ENCODE measurements at regions not wholly inside any gene's neighbourhood (a gene's known extent, or its start where the extent isn't known, plus 50 kb on each side); places are given as distances from the start of the nearest gene placed in this dataset.

GRCh38 chr5:4087110-4087509, 491.5 kb downstream of the IRX1 start:
- Histone ChIP-seq H3K9me3 (ENCODE audit: control insufficient read depth, insufficient read depth, low read depth, low read length) (no peaks in the 10 kb centered on the region), H3K27ac (ENCODE audit: extremely low read depth, low read depth, low read length) (no peak overlapping the region), H3K36me3 (ENCODE audit: control insufficient read depth in 2 of 2, insufficient read depth in 1 of 2, low read length in 2 of 2) (no peaks in the 10 kb centered on the region), H3K4me1 (ENCODE audit: control insufficient read depth, insufficient read depth, low read length) (no peaks in the 10 kb centered on the region), H3K4me3 (ENCODE audit: low read depth, low read length) (no peak overlapping the region)
- TF ChIP-seq, protein P1, sequence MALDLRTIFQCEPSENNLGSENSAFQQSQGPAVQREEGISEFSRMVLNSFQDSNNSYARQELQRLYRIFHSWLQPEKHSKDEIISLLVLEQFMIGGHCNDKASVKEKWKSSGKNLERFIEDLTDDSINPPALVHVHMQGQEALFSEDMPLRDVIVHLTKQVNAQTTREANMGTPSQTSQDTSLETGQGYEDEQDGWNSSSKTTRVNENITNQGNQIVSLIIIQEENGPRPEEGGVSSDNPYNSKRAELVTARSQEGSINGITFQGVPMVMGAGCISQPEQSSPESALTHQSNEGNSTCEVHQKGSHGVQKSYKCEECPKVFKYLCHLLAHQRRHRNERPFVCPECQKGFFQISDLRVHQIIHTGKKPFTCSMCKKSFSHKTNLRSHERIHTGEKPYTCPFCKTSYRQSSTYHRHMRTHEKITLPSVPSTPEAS (tag by site-specific recombination; IDR thresholded peaks at IDR 0.05), result peak; percentile 57
- no peak for TF ChIP-seq ZBTB21 (tag by site-specific recombination; IDR thresholded peaks at IDR 0.05)
- TF ChIP-seq ZNF555 (tag by site-specific recombination; conservative IDR thresholded peaks at IDR 0.05), result no peak
- ChIA-PET POLR2A (no interaction called here), CTCF (no interaction called here)

GRCh38 chr5:4089087-4089486, 493.5 kb downstream of the IRX1 start:
- no peaks in the 10 kb centered on the region for H3K9me3 ChIP-seq (ENCODE audit: control insufficient read depth, insufficient read depth, low read depth, low read length)
- H3K4me1 ChIP-seq (ENCODE audit: control insufficient read depth, insufficient read depth, low read length), result no peaks in the 10 kb centered on the region
- H3K27ac ChIP-seq (ENCODE audit: extremely low read depth, low read depth, low read length), result no peak overlapping the region
- H3K4me3 ChIP-seq (ENCODE audit: low read depth, low read length), result no peak overlapping the region
- no peaks in the 10 kb centered on the region for H3K36me3 ChIP-seq (ENCODE audit: control insufficient read depth in 2 of 2, insufficient read depth in 1 of 2, low read length in 2 of 2)
- CTCF ChIA-PET, result interaction anchor here (0.6 kb wide), 1 partner anchor 94 kb away, joined by 3 read pairs; no protein-coding TSS in a partner anchor
- POLR2A ChIA-PET, result no interaction called here
- TF ChIP-seq ZNF138 (tag by site-specific recombination; IDR thresholded peaks at IDR 0.05; ENCODE audit: borderline replicate concordance) (no peak), ZNF600 (tag by site-specific recombination; IDR thresholded peaks at IDR 0.05) (no peak), ZNF140 (tag by site-specific recombination; IDR thresholded peaks at IDR 0.05) (no peak), OSR2 (tag by site-specific recombination; IDR thresholded peaks at IDR 0.05) (no peak), ZNF157 (tag by site-specific recombination; IDR thresholded peaks at IDR 0.05) (no peak), ZNF677 (tag by site-specific recombination; IDR thresholded peaks at IDR 0.05) (no peak), REPIN1 (tag by site-specific recombination; IDR thresholded peaks at IDR 0.05; ENCODE audit: low read depth) (no peak), ZNF664 (tag by site-specific recombination; IDR thresholded peaks at IDR 0.05) (no peak), ZNF169 (tag by site-specific recombination; IDR thresholded peaks at IDR 0.05) (no peak), ZNF768 (tag by site-specific recombination; IDR thresholded peaks at IDR 0.05) (no peak), MZF1 (tag by site-specific recombination; IDR thresholded peaks at IDR 0.05; ENCODE audit: borderline replicate concordance) (no peak)

GRCh38 chr5:4093236-4093635, 497.6 kb downstream of the IRX1 start:
- ChIA-PET CTCF (no interaction called here), POLR2A (no interaction called here)
- no peaks in the 10 kb centered on the region for H3K9me3 ChIP-seq (ENCODE audit: control insufficient read depth, insufficient read depth, low read depth, low read length)
- H3K36me3 ChIP-seq (ENCODE audit: control insufficient read depth in 2 of 2, insufficient read depth in 1 of 2, low read length in 2 of 2), result no peaks in the 10 kb centered on the region
- no peaks in the 10 kb centered on the region for H3K4me1 ChIP-seq (ENCODE audit: control insufficient read depth, insufficient read depth, low read length)
- H3K27ac ChIP-seq (ENCODE audit: extremely low read depth, low read depth, low read length), result no peak overlapping the region
- no peak for TF ChIP-seq ZNF391 (tag by site-specific recombination; IDR thresholded peaks at IDR 0.05; ENCODE audit: borderline replicate concordance, low read depth)
- TF ChIP-seq RBAK (tag by site-specific recombination; IDR thresholded peaks at IDR 0.05), result no peak
- no peak for TF ChIP-seq ZNF16 (tag by site-specific recombination; IDR thresholded peaks at IDR 0.05; ENCODE audit: low read depth)
- no peak overlapping the region for H3K4me3 ChIP-seq (ENCODE audit: low read depth, low read length)

- no peaks in the 10 kb centered on the region for H3K4me1 ChIP-seq (ENCODE audit: control insufficient read depth, insufficient read depth, low read length)
- CTCF ChIA-PET, result no interaction called here
- H3K4me3 ChIP-seq (ENCODE audit: low read depth, low read length), result no peak overlapping the region
- H3K9me3 ChIP-seq (ENCODE audit: control insufficient read depth, insufficient read depth, low read depth, low read length), result no peaks in the 10 kb centered on the region
- H3K27ac ChIP-seq (ENCODE audit: extremely low read depth, low read depth, low read length), result no peak overlapping the region
- POLR2A ChIA-PET, result no interaction called here
- no peaks in the 10 kb centered on the region for H3K36me3 ChIP-seq (ENCODE audit: control insufficient read depth in 2 of 2, insufficient read depth in 1 of 2, low read length in 2 of 2)
- TF ChIP-seq ZNF837 (tag by site-specific recombination; IDR thresholded peaks at IDR 0.05) (no peak), ZNF791 (tag by site-specific recombination; IDR thresholded peaks at IDR 0.05) (no peak), PBX3 (CRISPR knock-in tag; IDR thresholded peaks at IDR 0.05) (no peak), OSR2 (tag by site-specific recombination; IDR thresholded peaks at IDR 0.05) (no peak), ZEB2 (tag by site-specific recombination; IDR thresholded peaks at IDR 0.05) (no peak), OVOL3 (tag by site-specific recombination; IDR thresholded peaks at IDR 0.05) (no peak), ZNF16 (tag by site-specific recombination; IDR thresholded peaks at IDR 0.05; ENCODE audit: low read depth) (no peak), SP3 (tag by site-specific recombination; IDR thresholded peaks at IDR 0.05) (no peak), ZNF239 (tag by site-specific recombination; IDR thresholded peaks at IDR 0.05) (no peak), ZNF701 (tag by site-specific recombination; IDR thresholded peaks at IDR 0.05) (no peak)
- TF ChIP-seq, protein P2, sequence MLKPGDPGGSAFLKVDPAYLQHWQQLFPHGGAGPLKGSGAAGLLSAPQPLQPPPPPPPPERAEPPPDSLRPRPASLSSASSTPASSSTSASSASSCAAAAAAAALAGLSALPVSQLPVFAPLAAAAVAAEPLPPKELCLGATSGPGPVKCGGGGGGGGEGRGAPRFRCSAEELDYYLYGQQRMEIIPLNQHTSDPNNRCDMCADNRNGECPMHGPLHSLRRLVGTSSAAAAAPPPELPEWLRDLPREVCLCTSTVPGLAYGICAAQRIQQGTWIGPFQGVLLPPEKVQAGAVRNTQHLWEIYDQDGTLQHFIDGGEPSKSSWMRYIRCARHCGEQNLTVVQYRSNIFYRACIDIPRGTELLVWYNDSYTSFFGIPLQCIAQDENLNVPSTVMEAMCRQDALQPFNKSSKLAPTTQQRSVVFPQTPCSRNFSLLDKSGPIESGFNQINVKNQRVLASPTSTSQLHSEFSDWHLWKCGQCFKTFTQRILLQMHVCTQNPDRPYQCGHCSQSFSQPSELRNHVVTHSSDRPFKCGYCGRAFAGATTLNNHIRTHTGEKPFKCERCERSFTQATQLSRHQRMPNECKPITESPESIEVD (tag by site-specific recombination; IDR thresholded peaks at IDR 0.05), result no peak
Measured at GRCh38 chr5:4093970-4094369, 498.3 kb downstream of the IRX1 start.
